A673 (cell line): ENCODE measurements at regions not wholly inside any gene's neighbourhood (a gene's known extent, or its start where the extent isn't known, plus 50 kb on each side); places are given as distances from the start of the nearest gene placed in this dataset.

Source experiments
- BruUV-seq: library from RNA; stranded (reverse); fragments of 400-500 nt; replicated peaks from 2 replicates; lab custom pipeline; 2021; lab: Mats Ljungman, UMichigan
- CTCF ChIA-PET: fragments of 300-600 bp; sonication (Branson Sonifier 250); formaldehyde crosslinking; loops from one replicate; lab custom pipeline; 2022; ENCODE audit warnings: antibody characterized with exemption; lab: Charles Lee
- POLR2A ChIA-PET: fragments of 300-600 bp; sonication (Branson Sonifier 250); formaldehyde crosslinking; loops from one replicate; lab custom pipeline; 2022; ENCODE audit warnings: antibody characterized with exemption; ENCODE audit not compliant: low non-redundant PET; lab: Charles Lee
- DNase-seq: peaks from one replicate; pipeline ENCODE4 v3.0.0-alpha.2; 2015; ENCODE audit warnings: low spot score
- H3K27ac ChIP-seq: fragments of 200-600 bp; sonication (generic); 2 replicates; pipeline ENCODE4 v1.5.1; 2016; ENCODE audit warnings: mixed run types, low read depth, mild to moderate bottlenecking, mixed read lengths, antibody characterized with exemption, low read length; ENCODE audit not compliant: poor library complexity, severe bottlenecking
- H3K27me3 ChIP-seq: fragments of 200-600 bp; sonication (generic); replicated peaks from 2 replicates; pipeline ENCODE4 v1.6.1; 2017; ENCODE audit warnings: mixed run types, low read depth, mild to moderate bottlenecking, mixed read lengths, antibody characterized with exemption, low read length; ENCODE audit not compliant: insufficient read depth, poor library complexity
- H3K36me3 ChIP-seq: fragments of 200-600 bp; sonication (generic); 2 replicates; pipeline ENCODE4 v1.6.1; 2016; ENCODE audit warnings: mixed run types, mild to moderate bottlenecking, mixed read lengths, antibody characterized with exemption, low read length; ENCODE audit not compliant: insufficient read depth, poor library complexity, severe bottlenecking
- H3K4me1 ChIP-seq: fragments of 200-600 bp; sonication (generic); 2 replicates; pipeline ENCODE4 v1.6.1; 2017; ENCODE audit warnings: mixed run types, mild to moderate bottlenecking, mixed read lengths, antibody characterized with exemption, low read length; ENCODE audit not compliant: insufficient read depth, poor library complexity, severe bottlenecking
- H3K4me3 ChIP-seq: fragments of 200-600 bp; sonication (generic); 2 replicates; pipeline ENCODE4 v1.5.1; 2016; ENCODE audit warnings: low read depth, mixed run types, mild to moderate bottlenecking, mixed read lengths, low read length; ENCODE audit not compliant: poor library complexity, severe bottlenecking
- H3K9me3 ChIP-seq: fragments of 200-600 bp; sonication (generic); 2 replicates; pipeline ENCODE4 v1.6.1; 2016; ENCODE audit warnings: mixed run types, low read depth, mild to moderate bottlenecking, mixed read lengths, antibody characterized with exemption, low read length; ENCODE audit not compliant: poor library complexity, severe bottlenecking
- CTCF ChIP-seq: fragments of 300-800, 200-600 bp; sonication (generic); conservative IDR thresholded peaks from 2 replicates; pipeline ENCODE4 v1.5.1; 2017; ENCODE audit warnings: low read depth, mild to moderate bottlenecking, antibody characterized with exemption, low read length, moderate library complexity, mixed read lengths
- EZH2 ChIP-seq: fragments of 200-600 bp; sonication (generic); IDR thresholded peaks from 2 replicates; pipeline ENCODE4 v1.6.1; 2017; ENCODE audit warnings: borderline replicate concordance, low read depth, mild to moderate bottlenecking, mixed read lengths, antibody characterized with exemption, low read length; ENCODE audit not compliant: poor library complexity, severe bottlenecking
- intact Hi-C: fragments of 100-400 bp; cut with micrococcal nuclease; formaldehyde crosslinking; loops from one replicate; pipeline ENCODE4 v1.10.0; 2022; ENCODE audit not compliant: unreplicated experiment

- POLR2A ChIA-PET: no interaction called here
Observed at GRCh38 chr4:153084224-153084979, 119.8 kb upstream of the TRIM2 start.

GRCh38 chr4:153084980-153085630 is 119.1 kb upstream of the TRIM2 start:
- Histone ChIP-seq H3K4me3 (no peak overlapping the region), H3K9me3 (no peaks in the 10 kb centered on the region), H3K4me1 (peaks cover 13% of the 10 kb centered on the region), H3K27ac (no peak overlapping the region), H3K27me3 (no peaks in the 10 kb centered on the region), H3K36me3 (no peaks in the 10 kb centered on the region)
- TF ChIP-seq EZH2 (no peak), CTCF (peak; percentile 96)
- peak; percentile 78 for DNase-seq
- ChIA-PET POLR2A (no interaction called here), CTCF (interaction anchor here (0.7 to 1.1 kb wide), 3 partner anchors 31 to 47 kb away, joined by 3 to 6 read pairs (median 3); no protein-coding TSS in a partner anchor)
- no TSS peak for BruUV-seq
- intact Hi-C loops: loop anchor here (1.0 to 5.0 kb wide), 2 partner anchors 148 to 239 kb away; partner anchors contain the start of gene FHDC1

More at GRCh38 chr4:153084224-153084979, 119.8 kb upstream of the TRIM2 start:
- no peak for DNase-seq
- no peaks in the 10 kb centered on the region for H3K9me3 ChIP-seq
- H3K27me3 ChIP-seq: no peaks in the 10 kb centered on the region
- H3K4me1 ChIP-seq: peaks cover 20% of the 10 kb centered on the region
- H3K4me3 ChIP-seq: no peak overlapping the region
- TF ChIP-seq CTCF (no peak), EZH2 (no peak)
- CTCF ChIA-PET: interaction anchor here (0.7 to 3.0 kb wide), 4 partner anchors 10 to 237 kb away, joined by 3 to 39 read pairs (median 7); no protein-coding TSS in a partner anchor
- no TSS peak for BruUV-seq
- H3K27ac ChIP-seq: no peak overlapping the region
- intact Hi-C loops: loop anchor here (5.0 kb wide), 1 partner anchor 147 kb away; the partner anchor contains the start of gene FHDC1
- H3K36me3 ChIP-seq: no peaks in the 10 kb centered on the region

GRCh38 chr4:153087671-153088194 is 116.5 kb upstream of the TRIM2 start:
- POLR2A ChIA-PET: no interaction called here
- no peaks in the 10 kb centered on the region for H3K27me3 ChIP-seq
- BruUV-seq: no TSS peak
- no peaks in the 10 kb centered on the region for H3K9me3 ChIP-seq
- no peaks in the 10 kb centered on the region for H3K36me3 ChIP-seq
- CTCF ChIA-PET: no interaction called here
- intact Hi-C loops: no loop called here
- no peak for DNase-seq
- peaks cover 6% of the 10 kb centered on the region for H3K4me1 ChIP-seq
- no peak overlapping the region for H3K27ac ChIP-seq
- no peak overlapping the region for H3K4me3 ChIP-seq
- TF ChIP-seq EZH2: no peak
- no peak for TF ChIP-seq CTCF
